ENCODE measurements at regions not wholly inside any gene's neighbourhood (a gene's known extent, or its start where the extent isn't known, plus 50 kb on each side); places are given as distances from the start of the nearest gene placed in this dataset.

DNA sequence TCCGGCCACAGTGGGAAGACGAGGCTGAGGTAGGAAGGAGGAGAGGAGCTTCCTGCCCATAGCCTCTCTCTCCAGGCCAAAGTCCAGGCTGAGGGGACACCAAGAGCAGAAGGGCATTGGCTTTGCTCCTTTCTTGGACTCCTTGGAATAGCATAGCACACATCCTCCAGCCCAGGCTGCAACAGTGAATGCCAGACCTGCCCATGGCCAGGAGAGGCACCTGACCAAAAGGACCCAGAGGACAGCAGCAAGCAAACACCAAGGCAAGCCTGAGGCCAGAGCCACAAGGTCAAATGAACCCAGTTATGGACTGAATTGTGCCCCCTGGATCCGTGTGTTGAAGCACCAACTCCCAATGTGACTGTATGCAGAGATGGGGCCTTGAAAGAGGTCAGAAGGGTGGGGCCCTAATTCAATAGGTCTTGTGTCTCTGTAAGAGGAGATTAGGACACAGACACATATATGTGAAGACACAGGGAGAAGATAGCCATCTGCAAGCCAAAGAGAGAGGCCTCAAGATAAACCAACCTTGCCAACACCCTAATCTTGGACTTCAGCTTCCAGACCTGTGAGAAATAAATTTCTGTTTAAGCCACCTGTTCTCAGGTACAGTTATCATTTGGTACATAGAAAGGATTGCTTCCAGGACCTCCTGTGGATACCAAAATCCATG is 126.5 kb upstream of the NXT1 start:
- TF ChIP-seq POLR2A (IDR thresholded peaks at IDR 0.05) (no peak), POLR2AphosphoS5 (IDR thresholded peaks at IDR 0.05) (no peak)
